Kidney (tissue), 13 donors: ENCODE measurements at regions not wholly inside any gene's neighbourhood (a gene's known extent, or its start where the extent isn't known, plus 50 kb on each side); places are given as distances from the start of the nearest gene placed in this dataset.

Source experiments
- DNase-seq, 5 donors: peaks; one replicate each; pipeline ENCODE4 v3.0.0-alpha.2; 2013 to 2020
- FAIRE-seq: peaks from 2 replicates; lab custom pipeline; 2012; peaks lifted over from hg19 to GRCh38; lab: Jason Lieb, UNC
- H3K27ac ChIP-seq, 2 donors: one replicate each; pipeline ENCODE4 v1.7.0; 2013; ENCODE audit warnings: low read depth in 2 of 2, low read length in 2 of 2, inconsistent platforms in 1 of 2
- H3K27me3 ChIP-seq: one replicate; pipeline ENCODE4 v1.7.1; 2013; ENCODE audit warnings: low read length, inconsistent platforms; ENCODE audit not compliant: control insufficient read depth, insufficient read depth
- H3K36me3 ChIP-seq, 3 donors: one replicate each; pipeline versions ENCODE4 v1.7.0 to v1.7.1; 2013; ENCODE audit warnings: low read length in 3 of 3, control low read depth in 1 of 3, inconsistent platforms in 1 of 3; ENCODE audit not compliant: insufficient read depth in 3 of 3, control insufficient read depth in 2 of 3
- H3K4me1 ChIP-seq, 3 donors: one replicate each; pipeline versions ENCODE4 v1.7.0 to v1.7.1; 2013; ENCODE audit warnings: low read length in 3 of 3, inconsistent platforms in 1 of 3, low read depth in 1 of 3; ENCODE audit not compliant: control insufficient read depth in 2 of 3, insufficient read depth in 2 of 3
- H3K4me3 ChIP-seq, 3 donors: one replicate each; pipeline versions ENCODE4 v1.7.0 to v1.8.1; 2013; ENCODE audit warnings: low read length in 3 of 3, control low read depth in 1 of 3, inconsistent platforms in 1 of 3
- H3K9ac ChIP-seq, 3 donors: one replicate each; pipeline versions ENCODE4 v1.7.0 to v1.7.1; 2013; ENCODE audit warnings: low read length in 3 of 3, control low read depth in 1 of 3, inconsistent platforms in 1 of 3
- H3K9me3 ChIP-seq, 3 donors: one replicate each; pipeline versions ENCODE4 v1.7.0 to v1.7.1; 2013; ENCODE audit warnings: low read length in 3 of 3, control low read depth in 1 of 3, inconsistent platforms in 1 of 3; ENCODE audit not compliant: control insufficient read depth in 2 of 3, insufficient read depth in 1 of 3
- intact Hi-C: fragments of 100-400 bp; cut with DNase I; formaldehyde crosslinking; loops from one replicate; pipeline ENCODE4 v1.11.1; 2022
- TF ChIP-seq, protein P1 (sequence below): IDR thresholded peaks from 3 replicates; pipeline ENCODE4 v1.5.1; 2012; ENCODE audit warnings: mild to moderate bottlenecking, moderate library complexity, borderline replicate concordance; ENCODE audit not compliant: insufficient read depth; ENCODE audit errors: extremely low read depth
- donor health status: control.
- donor health status: control.
- donor health status: control.
- donor health status: control.
- donor health status: control.
- donor health status: DM: yes; HTN: yes; CAD: no.
- donor health status: Normal renal cell carcinoma (clear cell type).

DNA sequence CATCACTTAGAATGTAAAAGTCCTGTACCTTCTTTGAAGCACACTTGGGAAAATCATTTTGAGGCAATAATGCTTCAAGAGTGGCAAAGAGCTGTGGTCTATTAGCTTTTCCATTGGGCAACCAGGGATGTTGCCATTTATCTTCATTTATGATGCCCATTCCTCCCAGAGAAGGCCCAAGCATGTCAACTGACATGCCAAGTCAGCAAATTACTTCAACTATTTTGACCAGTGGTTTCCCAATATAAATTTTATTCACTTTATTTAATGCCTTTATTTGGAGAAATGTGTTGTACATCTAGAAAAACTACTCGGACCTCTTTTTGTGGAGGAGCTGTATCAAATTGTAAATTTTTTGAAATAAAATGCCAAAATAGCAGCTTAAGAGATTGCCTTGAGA lies 164.1 kb upstream of the PCSK2 start:
- FAIRE-seq: no peak
- Histone ChIP-seq H3K27me3 (no peaks in the 10 kb centered on the region), H3K27ac (no peak overlapping the region), H3K9me3 (peaks cover 0 to 6% (median 0%) of the 10 kb centered on the region in 3 donors), H3K9ac (no peak overlapping the region), H3K4me3 (no peak overlapping the region), H3K4me1 (no peaks in the 10 kb centered on the region), H3K36me3 (no peaks in the 10 kb centered on the region)
- intact Hi-C loops: no loop called here
- TF ChIP-seq, protein P1, sequence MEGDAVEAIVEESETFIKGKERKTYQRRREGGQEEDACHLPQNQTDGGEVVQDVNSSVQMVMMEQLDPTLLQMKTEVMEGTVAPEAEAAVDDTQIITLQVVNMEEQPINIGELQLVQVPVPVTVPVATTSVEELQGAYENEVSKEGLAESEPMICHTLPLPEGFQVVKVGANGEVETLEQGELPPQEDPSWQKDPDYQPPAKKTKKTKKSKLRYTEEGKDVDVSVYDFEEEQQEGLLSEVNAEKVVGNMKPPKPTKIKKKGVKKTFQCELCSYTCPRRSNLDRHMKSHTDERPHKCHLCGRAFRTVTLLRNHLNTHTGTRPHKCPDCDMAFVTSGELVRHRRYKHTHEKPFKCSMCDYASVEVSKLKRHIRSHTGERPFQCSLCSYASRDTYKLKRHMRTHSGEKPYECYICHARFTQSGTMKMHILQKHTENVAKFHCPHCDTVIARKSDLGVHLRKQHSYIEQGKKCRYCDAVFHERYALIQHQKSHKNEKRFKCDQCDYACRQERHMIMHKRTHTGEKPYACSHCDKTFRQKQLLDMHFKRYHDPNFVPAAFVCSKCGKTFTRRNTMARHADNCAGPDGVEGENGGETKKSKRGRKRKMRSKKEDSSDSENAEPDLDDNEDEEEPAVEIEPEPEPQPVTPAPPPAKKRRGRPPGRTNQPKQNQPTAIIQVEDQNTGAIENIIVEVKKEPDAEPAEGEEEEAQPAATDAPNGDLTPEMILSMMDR: no peak
- DNase-seq: no peak

DNA sequence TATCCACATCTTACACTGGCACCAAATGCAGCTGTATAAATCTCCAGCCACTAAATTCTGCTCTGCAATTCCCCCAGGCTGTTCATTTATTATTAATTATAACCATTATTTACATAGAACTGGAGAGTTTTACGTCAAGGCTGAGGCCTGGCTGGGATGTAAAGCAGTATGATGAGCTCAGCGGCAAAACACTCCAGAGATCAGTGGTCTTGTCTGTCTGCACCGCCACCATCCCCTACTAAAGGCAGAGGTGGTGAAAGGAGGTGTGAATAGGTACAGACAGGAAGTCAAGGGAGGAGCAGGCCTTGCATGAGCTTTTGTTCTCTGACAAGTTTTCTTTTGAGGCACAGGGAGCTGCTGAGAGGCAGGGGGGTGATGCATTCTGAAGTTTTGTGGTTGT lies 159.9 kb upstream of the PCSK2 start:
- Histone ChIP-seq H3K27me3 (no peaks in the 10 kb centered on the region), H3K27ac (no peak overlapping the region), H3K9ac (no peak overlapping the region), H3K4me1 (no peaks in the 10 kb centered on the region), H3K9me3 (no peaks in the 10 kb centered on the region), H3K36me3 (no peaks in the 10 kb centered on the region), H3K4me3 (no peak overlapping the region)
- TF ChIP-seq, protein P1: no peak
- DNase-seq (no peak), FAIRE-seq (no peak)
- intact Hi-C loops: no loop called here

DNA sequence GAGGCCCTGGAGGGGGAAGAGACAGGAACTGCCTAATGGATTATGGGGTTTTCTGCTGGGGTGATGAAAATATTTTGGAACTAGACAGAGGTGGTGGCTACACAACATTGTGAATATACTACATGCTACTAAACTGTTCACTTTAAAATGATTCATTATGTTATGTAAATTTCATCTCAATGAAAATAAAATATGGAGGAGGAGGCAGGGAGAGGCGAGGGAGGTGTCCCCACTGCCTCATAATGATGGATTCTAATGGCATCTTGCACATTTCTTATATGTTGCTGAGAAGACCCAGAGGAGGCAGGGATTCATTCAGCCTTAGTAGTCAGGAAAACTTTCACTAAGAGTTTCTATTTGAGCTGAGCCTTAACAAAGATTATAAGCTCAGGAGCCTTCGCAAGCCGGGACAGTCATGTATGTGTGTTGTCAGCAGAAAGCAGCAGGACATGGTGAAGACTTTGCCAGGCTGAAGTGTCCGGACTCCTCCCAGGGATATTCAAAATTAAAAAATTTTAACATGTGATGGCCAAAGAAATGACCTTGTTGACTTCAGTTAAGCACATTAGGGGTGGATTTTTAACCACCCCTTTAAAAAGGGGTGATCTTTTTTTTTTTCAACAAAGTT lies 158.6 kb upstream of the PCSK2 start:
- Histone ChIP-seq H3K36me3 (no peaks in the 10 kb centered on the region), H3K9ac (no peak overlapping the region), H3K4me3 (no peak overlapping the region), H3K9me3 (peaks cover 0 to 4% (median 0%) of the 10 kb centered on the region in 3 donors), H3K4me1 (no peaks in the 10 kb centered on the region), H3K27me3 (no peaks in the 10 kb centered on the region), H3K27ac (no peak overlapping the region)
- intact Hi-C loops: no loop called here
- FAIRE-seq (no peak), DNase-seq (no peak)
- TF ChIP-seq, protein P1: no peak

DNA sequence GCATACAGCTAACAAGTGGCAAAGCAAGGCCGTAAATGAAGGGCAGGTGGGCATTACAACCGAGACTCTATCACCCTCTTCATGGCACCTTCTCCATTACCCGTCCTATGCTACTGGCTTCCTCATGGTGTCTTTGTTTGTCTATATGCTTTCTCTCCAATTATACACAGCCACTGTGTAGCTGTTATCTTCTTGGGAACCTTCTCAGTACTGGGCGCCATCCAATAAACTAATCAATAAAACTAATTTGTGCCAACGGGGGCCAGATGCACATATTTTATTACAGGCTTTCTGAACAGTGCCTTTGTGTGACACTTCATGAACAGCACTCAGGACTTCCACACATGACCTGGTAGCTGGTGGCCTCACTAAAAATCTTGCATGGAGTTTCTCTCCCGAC lies 149.8 kb upstream of the PCSK2 start:
- H3K4me3 ChIP-seq: no peak overlapping the region
- H3K27me3 ChIP-seq: no peaks in the 10 kb centered on the region
- TF ChIP-seq, protein P1: no peak
- peaks cover 0 to 4% (median 0%) of the 10 kb centered on the region in 3 donors for H3K9me3 ChIP-seq
- intact Hi-C loops: no loop called here
- no peaks in the 10 kb centered on the region for H3K4me1 ChIP-seq
- FAIRE-seq (no peak), DNase-seq (no peak)
- no peaks in the 10 kb centered on the region for H3K36me3 ChIP-seq
- no peak overlapping the region for H3K9ac ChIP-seq
- no peak overlapping the region for H3K27ac ChIP-seq
